HG02610 (cell line): ENCODE measurements at regions not wholly inside any gene's neighbourhood (a gene's known extent, or its start where the extent isn't known, plus 50 kb on each side); places are given as distances from the start of the nearest gene placed in this dataset.
"Not testable (repeated sequence)": the region's sequence is repeated elsewhere in the genome, so short reads cannot be mapped to it uniquely, and the experiment has no call there.

Experiments
- ATAC-seq: cut with Tn5 transposase; IDR thresholded peaks from one replicate; pipeline ENCODE4 v1.9.1; 2021; ENCODE audit warnings: mild to moderate bottlenecking, moderate library complexity; ENCODE audit not compliant: unreplicated experiment

- ATAC-seq: no peak
These were observed 154.6 kb upstream of the ZNF267 start for GRCh38 chr16:31718998-31719397.

GRCh38 chr16:31727553-31727952 is 146.1 kb upstream of the ZNF267 start:
- ATAC-seq: no peak

GRCh38 chr16:31734265-31734664 is 139.3 kb upstream of the ZNF267 start:
- ATAC-seq: no peak

GRCh38 chr16:31745098-31745497 is 128.5 kb upstream of the ZNF267 start:
- ATAC-seq: not testable (repeated sequence)

- ATAC-seq: no peak
These were observed 127.7 kb upstream of the ZNF267 start for GRCh38 chr16:31745900-31746299.

- no peak for ATAC-seq
These were observed 118.5 kb upstream of the ZNF267 start for GRCh38 chr16:31754998-31755615.

GRCh38 chr16:31764103-31764502 is 109.5 kb upstream of the ZNF267 start:
- ATAC-seq: no peak

GRCh38 chr16:31767267-31767666 is 106.3 kb upstream of the ZNF267 start:
- ATAC-seq: no peak

- ATAC-seq: no peak
These were observed 93.3 kb upstream of the ZNF267 start for GRCh38 chr16:31780342-31780741.

- ATAC-seq: no peak
These were observed 88.5 kb upstream of the ZNF267 start for GRCh38 chr16:31785126-31785525.

GRCh38 chr16:31807086-31807485 is 66.5 kb upstream of the ZNF267 start:
- ATAC-seq: no peak

- ATAC-seq: no peak
These were observed 62.7 kb upstream of the ZNF267 start for GRCh38 chr16:31810863-31811262.

- ATAC-seq: not testable (repeated sequence)
These were observed 57.5 kb upstream of the ZNF267 start for GRCh38 chr16:31816141-31816540.

GRCh38 chr16:31819386-31819785 is 54.2 kb upstream of the ZNF267 start:
- ATAC-seq: no peak

GRCh38 chr16:31819948-31820347 is 53.7 kb upstream of the ZNF267 start:
- no peak for ATAC-seq
